Ascending aorta (tissue), 2 donors: ENCODE measurements at regions not wholly inside any gene's neighbourhood (a gene's known extent, or its start where the extent isn't known, plus 50 kb on each side); places are given as distances from the start of the nearest gene placed in this dataset.
"Not testable (repeated sequence)": the region's sequence is repeated elsewhere in the genome, so short reads cannot be mapped to it uniquely, and the experiment has no call there.

Experiments used
- DNase-seq, 2 donors: peaks; one replicate each; pipeline ENCODE4 v3.0.0-alpha.2; 2019; ENCODE audit warnings: low spot score in 2 of 2
- H3K27ac ChIP-seq, 2 donors: fragments of 200-600 bp; sonication (generic); one replicate each; pipeline ENCODE4 v1.5.1; 2016 to 2017; ENCODE audit warnings: mild to moderate bottlenecking in 1 of 2
- H3K27me3 ChIP-seq: fragments of 200-600 bp; sonication (generic); one replicate; pipeline ENCODE4 v1.5.1; 2017
- H3K36me3 ChIP-seq, 2 donors: fragments of 200-600 bp; sonication (generic); one replicate each; pipeline ENCODE4 v1.5.1; 2016
- H3K4me1 ChIP-seq, 2 donors: fragments of 200-600 bp; sonication (generic); one replicate each; pipeline ENCODE4 v1.5.1; 2016 to 2017; ENCODE audit warnings: mild to moderate bottlenecking in 1 of 2
- H3K4me3 ChIP-seq, 2 donors: fragments of 200-600 bp; sonication (generic); one replicate each; pipeline ENCODE4 v1.5.1; 2016 to 2017; ENCODE audit warnings: mild to moderate bottlenecking in 1 of 2
- H3K9me3 ChIP-seq, 2 donors: fragments of 200-600 bp; sonication (generic); one replicate each; pipeline ENCODE4 v1.5.1; 2016
- intact Hi-C: fragments of 100-400 bp; cut with DNase I; formaldehyde crosslinking; loops from one replicate; pipeline ENCODE4 v1.15.1; 2023
- TF ChIP-seq, protein P1 (sequence below), 3 experiments: fragments of 200-600 bp in 2 of 3; fragments of 450-650 bp in 1 of 3; sonication (generic) in 2 of 3; IDR thresholded peaks; one replicate each; pipeline ENCODE4 v1.5.1; 2016 to 2019; ENCODE audit warnings: antibody characterized with exemption in 3 of 3, mild to moderate bottlenecking in 1 of 3, moderate library complexity in 1 of 3

DNA sequence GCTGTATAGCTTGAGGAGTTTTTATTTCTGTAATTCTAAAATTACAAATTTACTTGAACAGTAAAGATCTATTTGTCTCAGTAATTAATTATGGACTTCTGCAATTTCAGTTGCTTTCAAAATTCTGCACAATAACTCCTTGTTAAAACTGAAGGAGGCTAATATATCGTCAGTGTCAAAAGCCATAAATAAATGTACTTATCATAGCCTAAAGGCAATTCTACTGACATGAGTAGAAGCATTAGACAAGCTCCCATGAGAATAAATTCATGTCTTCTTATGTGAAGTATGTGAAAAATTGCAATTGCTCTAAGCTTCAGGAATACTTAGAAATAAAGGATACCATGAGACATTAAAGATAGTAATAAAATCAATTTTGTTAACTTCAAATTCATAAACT lies 381.2 kb upstream of the PCDH10 start:
- H3K4me3 ChIP-seq: no peak overlapping the region
- no peaks in the 10 kb centered on the region for H3K4me1 ChIP-seq
- H3K27me3 ChIP-seq: no peaks in the 10 kb centered on the region
- TF ChIP-seq, protein P1, sequence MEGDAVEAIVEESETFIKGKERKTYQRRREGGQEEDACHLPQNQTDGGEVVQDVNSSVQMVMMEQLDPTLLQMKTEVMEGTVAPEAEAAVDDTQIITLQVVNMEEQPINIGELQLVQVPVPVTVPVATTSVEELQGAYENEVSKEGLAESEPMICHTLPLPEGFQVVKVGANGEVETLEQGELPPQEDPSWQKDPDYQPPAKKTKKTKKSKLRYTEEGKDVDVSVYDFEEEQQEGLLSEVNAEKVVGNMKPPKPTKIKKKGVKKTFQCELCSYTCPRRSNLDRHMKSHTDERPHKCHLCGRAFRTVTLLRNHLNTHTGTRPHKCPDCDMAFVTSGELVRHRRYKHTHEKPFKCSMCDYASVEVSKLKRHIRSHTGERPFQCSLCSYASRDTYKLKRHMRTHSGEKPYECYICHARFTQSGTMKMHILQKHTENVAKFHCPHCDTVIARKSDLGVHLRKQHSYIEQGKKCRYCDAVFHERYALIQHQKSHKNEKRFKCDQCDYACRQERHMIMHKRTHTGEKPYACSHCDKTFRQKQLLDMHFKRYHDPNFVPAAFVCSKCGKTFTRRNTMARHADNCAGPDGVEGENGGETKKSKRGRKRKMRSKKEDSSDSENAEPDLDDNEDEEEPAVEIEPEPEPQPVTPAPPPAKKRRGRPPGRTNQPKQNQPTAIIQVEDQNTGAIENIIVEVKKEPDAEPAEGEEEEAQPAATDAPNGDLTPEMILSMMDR (IDR thresholded peaks at IDR 0.05): no peak
- H3K27ac ChIP-seq: no peak overlapping the region
- no peaks in the 10 kb centered on the region for H3K36me3 ChIP-seq
- intact Hi-C loops: no loop called here
- DNase-seq: no peak
- H3K9me3 ChIP-seq: no peaks in the 10 kb centered on the region

GRCh38 chr4:132770776-132771175 lies 378.3 kb upstream of the PCDH10 start:
- TF ChIP-seq, protein P1 (IDR thresholded peaks at IDR 0.05): no peak

DNA sequence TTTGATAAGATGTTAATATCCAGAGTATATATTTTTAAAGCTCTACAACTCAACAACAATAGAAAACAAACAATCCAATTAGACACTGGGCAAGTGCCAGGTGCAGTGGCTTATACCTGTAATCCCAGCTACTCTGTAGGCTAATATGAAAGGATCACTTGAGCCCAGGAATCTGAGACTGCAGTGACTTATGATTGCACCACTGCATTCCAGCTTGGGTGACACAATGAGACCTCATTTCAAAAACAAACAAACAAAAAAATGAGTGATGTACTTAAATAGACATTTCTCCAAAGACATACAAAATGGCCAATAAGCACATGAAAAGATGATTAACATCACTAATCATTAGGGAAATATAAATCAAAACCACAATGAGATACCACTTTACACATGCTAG lies 356.8 kb upstream of the PCDH10 start:
- H3K4me1 ChIP-seq: no peaks in the 10 kb centered on the region
- TF ChIP-seq, protein P1 (IDR thresholded peaks at IDR 0.05): no peak
- no peak overlapping the region for H3K4me3 ChIP-seq
- DNase-seq: no peak
- H3K36me3 ChIP-seq: no peaks in the 10 kb centered on the region
- intact Hi-C loops: no loop called here
- H3K9me3 ChIP-seq: no peaks in the 10 kb centered on the region
- H3K27me3 ChIP-seq: no peaks in the 10 kb centered on the region
- no peak overlapping the region for H3K27ac ChIP-seq

More at GRCh38 chr4:132770776-132771175, 378.3 kb upstream of the PCDH10 start:
- H3K36me3 ChIP-seq: no peaks in the 10 kb centered on the region
- H3K9me3 ChIP-seq: no peaks in the 10 kb centered on the region
- no peaks in the 10 kb centered on the region for H3K4me1 ChIP-seq
- no peak for DNase-seq
- intact Hi-C loops: no loop called here
- H3K4me3 ChIP-seq: no peak overlapping the region
- H3K27ac ChIP-seq: no peak overlapping the region
- no peaks in the 10 kb centered on the region for H3K27me3 ChIP-seq

DNA sequence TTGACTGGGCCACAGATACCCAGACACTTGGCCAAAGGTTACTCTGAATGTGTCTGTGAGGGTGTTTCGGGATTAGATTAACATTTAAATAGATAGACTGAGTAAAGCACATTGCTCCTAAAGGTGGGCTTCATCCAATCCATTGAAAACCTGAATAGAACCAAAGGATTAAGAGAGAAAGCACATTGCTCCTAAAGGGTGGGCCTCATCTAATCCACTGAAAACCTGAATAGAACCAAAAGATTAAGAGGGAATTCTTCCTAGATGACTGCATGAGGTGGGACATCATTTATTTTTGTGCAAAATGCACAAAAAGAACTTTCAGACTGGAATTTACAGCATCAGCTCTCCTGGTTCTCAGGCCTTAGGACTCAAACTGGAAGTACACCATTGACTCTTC lies 351.2 kb upstream of the PCDH10 start:
- H3K27me3 ChIP-seq: no peaks in the 10 kb centered on the region
- intact Hi-C loops: no loop called here
- no peaks in the 10 kb centered on the region for H3K9me3 ChIP-seq
- no peaks in the 10 kb centered on the region for H3K36me3 ChIP-seq
- no peak for DNase-seq
- no peak overlapping the region for H3K27ac ChIP-seq
- H3K4me3 ChIP-seq: no peak overlapping the region
- TF ChIP-seq, protein P1 (IDR thresholded peaks at IDR 0.05): no peak
- H3K4me1 ChIP-seq: no peaks in the 10 kb centered on the region

- intact Hi-C loops: no loop called here
- H3K27ac ChIP-seq: no peak overlapping the region
- no peak overlapping the region for H3K4me3 ChIP-seq
- TF ChIP-seq, protein P1 (IDR thresholded peaks at IDR 0.05): no peak
- no peaks in the 10 kb centered on the region for H3K9me3 ChIP-seq
- H3K27me3 ChIP-seq: no peaks in the 10 kb centered on the region
- no peaks in the 10 kb centered on the region for H3K4me1 ChIP-seq
- no peaks in the 10 kb centered on the region for H3K36me3 ChIP-seq
- DNase-seq: no peak
Observed at GRCh38 chr4:132809298-132810032, 339.6 kb upstream of the PCDH10 start.

- H3K27ac ChIP-seq, H3K4me1 ChIP-seq, DNase-seq, H3K9me3 ChIP-seq, intact Hi-C loops, H3K36me3 ChIP-seq, H3K4me3 ChIP-seq, H3K27me3 ChIP-seq: not testable (repeated sequence)
Observed at GRCh38 chr4:132813061-132813460, 336.0 kb upstream of the PCDH10 start.
